AG08396 (cell line): ENCODE measurements at regions not wholly inside any gene's neighbourhood (a gene's known extent, or its start where the extent isn't known, plus 50 kb on each side); places are given as distances from the start of the nearest gene placed in this dataset.
"Not testable (repeated sequence)": the region's sequence is repeated elsewhere in the genome, so short reads cannot be mapped to it uniquely, and the experiment has no call there.

Source experiments
- DNase-seq: peaks from one replicate; pipeline ENCODE4 v3.0.0; 2012; ENCODE audit warnings: low spot score, mixed read lengths

- no peak for DNase-seq
These were observed 111.4 kb upstream of the CPHXL start for GRCh38 chr16:75837681-75838080.

- no peak for DNase-seq
These were observed 115.2 kb upstream of the CPHXL start for GRCh38 chr16:75841517-75841916.

- DNase-seq, result no peak
These were observed 120.9 kb upstream of the CPHXL start for GRCh38 chr16:75847172-75847571.

GRCh38 chr16:75854152-75854551 is 127.9 kb upstream of the CPHXL start:
- no peak for DNase-seq

GRCh38 chr16:75860326-75861053 is 134.2 kb upstream of the CPHXL start:
- DNase-seq, result no peak

GRCh38 chr16:75861311-75862097 is 135.2 kb upstream of the CPHXL start:
- no peak for DNase-seq

- DNase-seq, result no peak
These were observed 135.8 kb upstream of the CPHXL start for GRCh38 chr16:75862098-75862386.

GRCh38 chr16:75864243-75864642 is 138.0 kb upstream of the CPHXL start:
- no peak for DNase-seq

- no peak for DNase-seq
These were observed 139.4 kb upstream of the CPHXL start for GRCh38 chr16:75865736-75866135.

GRCh38 chr16:75868636-75869632 is 142.6 kb upstream of the CPHXL start:
- no peak for DNase-seq

- not testable (repeated sequence) for DNase-seq
These were observed 155.0 kb upstream of the CPHXL start for GRCh38 chr16:75881280-75881679.

- no peak for DNase-seq
These were observed 172.9 kb upstream of the CPHXL start for GRCh38 chr16:75899163-75899562.

GRCh38 chr16:75908331-75909117 is 182.2 kb upstream of the CPHXL start:
- no peak for DNase-seq

GRCh38 chr16:75909746-75910145 is 183.5 kb upstream of the CPHXL start:
- DNase-seq, result no peak

- no peak for DNase-seq
These were observed 185.6 kb upstream of the CPHXL start for GRCh38 chr16:75911896-75912295.

- no peak for DNase-seq
These were observed 187.7 kb upstream of the CPHXL start for GRCh38 chr16:75913958-75914357.

- DNase-seq, result no peak
These were observed 190.2 kb upstream of the CPHXL start for GRCh38 chr16:75916451-75916850.

GRCh38 chr16:75918109-75918508 is 191.8 kb upstream of the CPHXL start:
- DNase-seq, result no peak

GRCh38 chr16:75919664-75920063 is 193.4 kb upstream of the CPHXL start:
- DNase-seq, result no peak

GRCh38 chr16:75921281-75921680 is 195.0 kb upstream of the CPHXL start:
- DNase-seq, result no peak

GRCh38 chr16:75922250-75922649 is 196.0 kb upstream of the CPHXL start:
- no peak for DNase-seq

GRCh38 chr16:75924397-75924796 is 198.1 kb upstream of the CPHXL start:
- no peak for DNase-seq
